Brain pericyte (primary cell): ENCODE measurements at regions not wholly inside any gene's neighbourhood (a gene's known extent, or its start where the extent isn't known, plus 50 kb on each side); places are given as distances from the start of the nearest gene placed in this dataset.
"Not testable (repeated sequence)": the region's sequence is repeated elsewhere in the genome, so short reads cannot be mapped to it uniquely, and the experiment has no call there.

Experiments
- DNase-seq: peaks from one replicate; pipeline ENCODE4 v3.0.0-alpha.2; 2012; ENCODE audit warnings: low read depth, low spot score

- no peak for DNase-seq
Measured at GRCh38 chr2:8249141-8249540, 432.7 kb upstream of the ID2 start.

GRCh38 chr2:8249769-8250168 is 432.1 kb upstream of the ID2 start:
- DNase-seq, result no peak

- DNase-seq, result not testable (repeated sequence)
Measured at GRCh38 chr2:8250290-8250689, 431.6 kb upstream of the ID2 start.

GRCh38 chr2:8251291-8251690 is 430.6 kb upstream of the ID2 start:
- no peak for DNase-seq

DNA sequence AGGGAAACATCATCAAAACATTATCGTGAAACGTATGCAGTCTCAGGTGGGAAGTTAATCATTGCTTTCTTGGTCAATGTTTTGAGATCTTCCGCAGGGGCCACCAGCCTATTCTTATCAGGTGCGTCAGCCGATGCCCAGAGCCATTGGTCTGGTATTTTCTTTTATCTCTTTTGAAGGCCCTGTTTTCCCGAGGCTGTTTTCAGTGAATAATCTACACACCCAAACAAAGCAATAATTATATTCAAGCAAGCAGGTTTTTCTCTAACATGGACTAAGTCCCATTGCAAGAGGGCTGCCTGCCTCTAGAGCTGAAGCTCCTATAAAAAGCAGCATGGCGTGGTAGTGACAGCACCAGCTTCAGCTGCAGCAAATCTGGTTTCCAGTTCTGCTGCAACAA is 430.0 kb upstream of the ID2 start:
- DNase-seq, result no peak

DNA sequence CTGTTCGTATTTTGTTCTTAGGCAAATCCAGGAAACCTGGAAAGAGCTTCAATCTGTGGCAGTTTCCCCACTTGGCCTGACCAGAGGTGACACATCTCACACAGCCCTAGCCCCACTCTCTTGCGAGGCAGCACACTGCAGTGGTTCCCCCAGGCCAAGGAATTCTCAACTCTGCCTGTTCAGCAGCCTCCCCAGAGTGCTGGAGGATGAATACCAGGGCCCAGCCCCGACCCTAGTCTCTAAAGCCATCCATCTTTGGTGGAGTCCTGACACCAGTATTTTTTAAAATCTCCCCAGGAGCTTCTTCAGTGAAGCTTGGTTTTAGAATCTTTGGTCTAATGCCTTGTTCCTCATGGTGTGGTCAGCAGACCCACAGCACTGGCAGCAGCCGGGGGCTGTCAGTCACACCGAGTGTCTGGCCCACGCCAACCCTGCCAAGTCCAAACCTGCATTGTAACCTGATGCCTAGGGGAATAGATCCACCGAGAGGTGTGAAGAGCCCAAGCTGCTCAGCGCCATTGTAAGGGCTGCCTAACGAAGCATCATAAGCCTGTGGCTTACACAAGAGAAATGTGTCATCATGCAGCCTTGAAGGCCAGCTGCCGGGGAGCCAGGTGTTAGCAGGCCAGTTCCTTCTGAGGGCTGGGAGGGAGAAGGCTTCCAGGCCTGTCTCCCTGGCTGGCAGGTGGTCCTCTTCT is 428.7 kb upstream of the ID2 start:
- no peak for DNase-seq

- DNase-seq, result no peak
Measured at GRCh38 chr2:8253781-8254180, 428.1 kb upstream of the ID2 start.

DNA sequence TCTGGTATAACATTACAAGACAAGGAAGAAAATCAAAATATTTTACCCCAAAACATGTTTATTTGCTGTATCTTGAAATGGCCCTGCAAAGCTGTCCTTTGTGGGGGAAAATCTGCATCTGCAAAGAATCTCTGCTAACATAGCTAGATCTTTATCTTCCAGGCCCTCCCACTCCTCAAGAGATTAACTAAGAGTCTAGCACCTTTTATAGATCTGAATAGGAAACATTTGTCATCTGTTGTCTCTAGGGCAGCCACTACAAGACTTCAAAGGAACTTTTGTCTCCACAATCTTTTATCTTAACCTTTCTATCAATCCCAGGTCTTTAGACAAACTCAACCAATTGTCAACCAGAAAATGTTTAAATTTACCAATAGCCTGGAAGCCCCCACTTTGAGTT is 427.6 kb upstream of the ID2 start:
- not testable (repeated sequence) for DNase-seq

DNA sequence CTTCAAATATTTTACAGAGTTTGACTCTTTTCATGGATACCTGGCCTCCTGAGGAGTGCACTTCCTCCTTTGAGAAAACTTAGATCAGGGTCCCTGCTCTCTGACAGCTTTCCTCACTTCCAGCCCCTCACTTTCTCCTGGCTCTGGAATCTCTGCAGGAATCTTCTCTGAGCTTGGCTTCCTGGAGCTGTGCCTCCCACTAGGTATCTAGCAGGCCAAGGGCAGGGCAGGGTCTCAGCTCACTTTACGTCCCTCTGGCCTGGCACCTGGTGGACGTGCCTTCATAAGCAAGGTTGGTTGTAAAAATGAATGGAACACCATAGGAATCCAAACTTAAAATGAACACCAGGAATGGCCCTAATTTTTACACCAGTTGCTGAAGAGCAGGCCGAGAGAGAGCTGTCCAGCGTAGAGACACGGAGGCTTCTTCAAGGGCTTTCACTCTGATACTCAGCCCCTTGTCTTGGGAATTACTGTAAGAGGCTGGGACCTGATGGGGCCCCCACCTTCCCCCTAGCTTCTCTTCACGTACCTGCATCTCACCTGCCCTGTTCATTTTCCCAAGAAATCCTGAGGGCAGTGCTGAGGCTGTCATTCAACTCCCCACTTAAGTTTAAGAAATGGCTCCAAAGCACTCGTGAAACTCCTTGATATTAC is 426.9 kb upstream of the ID2 start:
- no peak for DNase-seq

GRCh38 chr2:8255448-8255800 is 426.4 kb upstream of the ID2 start:
- no peak for DNase-seq

DNA sequence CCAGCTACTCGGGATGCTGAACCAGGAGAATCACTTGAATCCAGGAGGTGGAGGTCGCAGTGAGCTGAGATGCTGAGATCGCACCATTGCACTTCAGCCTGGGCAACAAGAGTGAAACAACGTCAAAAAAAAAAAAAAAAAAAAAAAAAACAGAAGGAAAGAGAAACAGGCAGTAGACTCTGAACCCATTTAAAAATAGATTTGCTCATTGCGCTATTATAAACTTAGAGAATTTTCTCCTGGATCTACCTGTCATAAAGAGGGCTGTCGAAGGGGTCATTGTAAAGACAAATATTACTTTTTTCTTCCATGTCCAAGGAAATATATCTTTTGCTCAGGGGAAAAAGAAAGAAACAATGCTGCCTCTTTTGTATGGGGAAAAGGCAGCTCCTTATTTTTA is 425.0 kb upstream of the ID2 start:
- DNase-seq, result no peak

DNA sequence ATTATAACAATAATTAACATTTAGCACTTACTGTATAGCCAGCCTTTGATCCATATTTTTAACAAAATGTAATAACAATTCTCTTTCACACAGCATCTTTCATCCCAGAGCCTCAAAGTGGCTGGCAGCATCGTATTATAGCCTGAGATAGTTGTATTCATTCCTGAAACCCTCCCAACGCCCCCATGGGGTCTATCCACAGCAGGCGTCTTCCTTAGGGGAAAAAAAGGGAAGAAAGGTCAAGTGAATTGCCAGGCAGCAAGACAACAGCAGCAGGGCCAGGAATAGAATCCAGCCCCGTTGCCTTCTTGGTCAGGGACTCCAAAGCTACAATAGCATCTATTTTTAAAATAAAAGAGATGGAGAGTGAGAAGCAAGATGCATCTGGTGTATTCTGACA is 424.4 kb upstream of the ID2 start:
- DNase-seq, result no peak

DNA sequence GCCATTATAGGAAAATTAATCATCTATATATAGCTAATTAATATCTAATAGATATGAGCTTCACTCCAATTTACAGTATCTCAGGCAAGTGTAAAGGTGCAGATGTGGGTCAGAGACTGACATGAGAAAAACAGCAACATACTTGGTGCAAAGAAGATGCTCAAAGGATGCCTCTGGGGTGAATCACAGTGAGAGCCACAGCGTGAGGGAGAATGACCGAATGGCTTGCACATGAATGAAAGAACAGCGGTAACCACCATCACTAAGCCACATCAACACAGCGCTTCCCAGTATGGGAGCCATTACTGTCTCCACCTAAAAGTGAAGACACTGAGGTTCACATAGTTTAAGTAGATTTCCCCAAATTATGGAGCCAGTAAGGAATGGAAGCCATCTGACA is 423.4 kb upstream of the ID2 start:
- no peak for DNase-seq

DNA sequence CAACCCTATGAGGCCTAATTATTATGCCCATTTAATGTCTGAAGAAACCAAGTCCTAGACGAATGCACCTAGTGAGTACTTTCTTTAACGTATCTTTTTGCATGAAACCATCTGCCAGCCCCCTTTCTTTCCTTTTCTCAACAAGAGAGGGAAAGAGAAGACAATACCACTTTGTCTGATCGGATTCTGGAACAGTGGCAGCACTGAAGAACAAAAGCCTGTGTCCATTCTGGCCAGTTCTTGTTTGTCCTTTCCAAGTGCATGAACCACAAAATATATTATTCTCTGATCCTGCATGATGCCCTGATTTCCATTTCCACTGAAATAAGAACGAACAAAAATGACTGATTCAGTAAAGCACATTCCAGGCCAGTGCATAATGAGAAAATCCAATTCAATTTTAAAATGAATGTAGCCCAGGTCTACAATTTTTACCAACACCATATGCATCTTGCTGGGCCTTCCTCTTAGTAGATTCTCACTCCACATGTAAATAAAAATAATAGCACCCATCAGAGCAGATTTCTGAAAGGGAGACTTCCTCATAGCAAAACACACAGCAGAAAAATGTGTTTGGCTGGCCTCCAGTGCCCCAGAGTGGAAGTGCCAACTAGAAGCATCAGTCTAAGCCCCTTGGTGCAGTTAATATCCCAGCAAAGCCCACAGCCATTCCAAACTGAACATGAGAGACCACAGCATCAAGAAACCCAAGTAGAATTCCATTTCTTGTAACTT is 422.6 kb upstream of the ID2 start:
- no peak for DNase-seq

DNA sequence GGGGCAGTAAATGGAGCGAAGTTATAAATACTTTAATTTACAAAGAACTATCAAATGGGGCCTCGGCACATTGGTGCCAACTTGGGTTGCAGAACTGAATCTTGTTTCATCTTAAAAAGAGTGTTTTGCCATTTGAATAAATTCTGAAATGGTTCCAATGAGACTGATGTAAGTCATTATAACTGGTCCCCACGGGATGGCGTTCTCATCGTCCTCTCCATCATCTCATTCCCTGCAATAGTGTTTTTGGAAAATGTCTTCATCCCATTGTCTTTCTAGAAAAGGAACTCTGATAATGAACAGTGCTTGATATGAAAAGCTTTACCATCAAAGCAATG is 422.0 kb upstream of the ID2 start:
- DNase-seq, result no peak

- DNase-seq, result no peak
Measured at GRCh38 chr2:8260213-8260612, 421.6 kb upstream of the ID2 start.

DNA sequence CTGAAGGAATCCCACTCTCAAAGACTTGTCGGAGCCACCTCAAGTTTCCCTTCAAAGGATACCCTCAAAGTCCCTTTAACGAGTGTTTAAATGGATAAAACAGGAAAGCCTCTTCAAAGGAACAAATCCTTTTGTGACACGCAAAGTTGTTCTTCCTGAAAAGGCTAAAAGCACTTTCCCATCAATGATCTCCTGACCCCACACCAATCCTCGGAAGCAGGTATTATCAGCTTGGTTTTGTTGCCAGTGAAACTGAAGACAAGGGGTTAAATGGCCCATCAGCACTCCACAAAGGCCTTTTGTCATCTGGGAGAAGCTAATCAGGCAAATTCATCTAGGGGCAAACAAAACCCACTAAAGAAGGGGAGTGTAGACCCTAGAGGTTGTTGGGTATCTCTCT is 418.0 kb upstream of the ID2 start:
- no peak for DNase-seq

DNA sequence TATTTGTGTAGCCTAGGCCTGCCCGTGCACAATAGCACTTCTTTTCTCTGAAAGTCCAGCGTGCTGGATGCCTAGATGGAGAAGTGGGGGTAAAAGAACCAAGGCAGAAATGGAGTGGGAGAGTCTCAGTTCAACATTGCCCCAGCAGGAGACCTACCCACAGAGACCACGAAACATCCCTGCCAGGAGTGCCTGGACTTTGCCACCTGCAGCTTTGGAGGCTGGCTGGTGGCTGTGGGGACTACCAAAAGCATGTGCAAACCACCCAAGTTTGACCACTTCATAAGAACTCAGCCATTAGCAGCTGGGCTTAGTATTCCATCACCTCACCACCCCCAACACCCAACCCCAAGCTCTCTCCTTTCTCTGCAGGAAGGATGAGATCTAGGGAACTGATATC is 416.9 kb upstream of the ID2 start:
- no peak for DNase-seq

- DNase-seq, result no peak
Measured at GRCh38 chr2:8265476-8266226, 416.2 kb upstream of the ID2 start.

- no peak for DNase-seq
Measured at GRCh38 chr2:8266563-8266962, 415.3 kb upstream of the ID2 start.

GRCh38 chr2:8267048-8267447 is 414.8 kb upstream of the ID2 start:
- no peak for DNase-seq

GRCh38 chr2:8267721-8268120 is 414.1 kb upstream of the ID2 start:
- no peak for DNase-seq
